Endothelial cell (in vitro differentiated cells): ENCODE measurements at regions not wholly inside any gene's neighbourhood (a gene's known extent, or its start where the extent isn't known, plus 50 kb on each side); places are given as distances from the start of the nearest gene placed in this dataset.

Source experiments
- DNase-seq: peaks from one replicate; pipeline ENCODE4 v3.0.0; 2021; ENCODE audit warnings: low spot score
- H3K27ac Mint-ChIP-seq: one replicate; pipeline ENCODE4 v1.8.0; 2021; ENCODE audit warnings: mixed read lengths, inconsistent platforms; ENCODE audit not compliant: unreplicated experiment
- H3K27me3 Mint-ChIP-seq: one replicate; pipeline ENCODE4 v1.8.0; 2021; ENCODE audit warnings: mild to moderate bottlenecking, moderate library complexity, mixed read lengths, inconsistent platforms; ENCODE audit not compliant: unreplicated experiment
- H3K36me3 Mint-ChIP-seq: one replicate; pipeline ENCODE4 v1.8.0; 2021; ENCODE audit warnings: mild to moderate bottlenecking, low read depth, mixed read lengths, inconsistent platforms; ENCODE audit not compliant: unreplicated experiment
- H3K4me1 Mint-ChIP-seq: one replicate; pipeline ENCODE4 v1.8.0; 2021; ENCODE audit warnings: mild to moderate bottlenecking, mixed read lengths, inconsistent platforms; ENCODE audit not compliant: unreplicated experiment
- H3K4me3 Mint-ChIP-seq: one replicate; pipeline ENCODE4 v1.8.0; 2021; ENCODE audit warnings: mild to moderate bottlenecking, mixed read lengths, inconsistent platforms; ENCODE audit not compliant: unreplicated experiment
- H3K9me3 Mint-ChIP-seq: one replicate; pipeline ENCODE4 v1.8.0; 2021; ENCODE audit warnings: mixed read lengths, inconsistent platforms; ENCODE audit not compliant: unreplicated experiment
- CTCF ChIP-seq: fragments of 200-600 bp; sonication (generic); IDR thresholded peaks from one replicate; pipeline ENCODE4 v1.5.0; 2021; ENCODE audit warnings: antibody characterized with exemption; ENCODE audit not compliant: unreplicated experiment

GRCh38 chr9:129377181-129377580 lies 199.1 kb upstream of the IER5L start:
- H3K4me1 Mint-ChIP-seq, result no peaks in the 10 kb centered on the region
- H3K4me3 Mint-ChIP-seq, result no peak overlapping the region
- no peaks in the 10 kb centered on the region for H3K36me3 Mint-ChIP-seq
- no peaks in the 10 kb centered on the region for H3K27me3 Mint-ChIP-seq
- H3K27ac Mint-ChIP-seq, result no peak overlapping the region
- no peak for DNase-seq
- TF ChIP-seq CTCF, result no peak
- H3K9me3 Mint-ChIP-seq, result no peaks in the 10 kb centered on the region

- Mint-ChIP-seq H3K36me3 (no peaks in the 10 kb centered on the region), H3K9me3 (no peaks in the 10 kb centered on the region), H3K27me3 (no peaks in the 10 kb centered on the region), H3K4me3 (no peak overlapping the region), H3K27ac (no peak overlapping the region), H3K4me1 (no peaks in the 10 kb centered on the region)
- no peak for DNase-seq
- TF ChIP-seq CTCF, result no peak
These were observed 197.8 kb upstream of the IER5L start for GRCh38 chr9:129375845-129376244.

- Mint-ChIP-seq H3K4me3 (no peak overlapping the region), H3K4me1 (no peaks in the 10 kb centered on the region), H3K9me3 (no peaks in the 10 kb centered on the region), H3K27me3 (no peaks in the 10 kb centered on the region), H3K36me3 (no peaks in the 10 kb centered on the region), H3K27ac (no peak overlapping the region)
- TF ChIP-seq CTCF, result no peak
- no peak for DNase-seq
These were observed 196.6 kb upstream of the IER5L start for GRCh38 chr9:129374651-129375050.

GRCh38 chr9:129374231-129374630 lies 196.2 kb upstream of the IER5L start:
- H3K36me3 Mint-ChIP-seq, result no peaks in the 10 kb centered on the region
- H3K27me3 Mint-ChIP-seq, result no peaks in the 10 kb centered on the region
- no peaks in the 10 kb centered on the region for H3K9me3 Mint-ChIP-seq
- H3K27ac Mint-ChIP-seq, result no peak overlapping the region
- TF ChIP-seq CTCF, result no peak
- no peak for DNase-seq
- no peaks in the 10 kb centered on the region for H3K4me1 Mint-ChIP-seq
- no peak overlapping the region for H3K4me3 Mint-ChIP-seq

- no peak overlapping the region for H3K4me3 Mint-ChIP-seq
- no peak for DNase-seq
- H3K27ac Mint-ChIP-seq, result no peak overlapping the region
- H3K4me1 Mint-ChIP-seq, result no peaks in the 10 kb centered on the region
- H3K36me3 Mint-ChIP-seq, result no peaks in the 10 kb centered on the region
- no peak for TF ChIP-seq CTCF
- H3K9me3 Mint-ChIP-seq, result no peaks in the 10 kb centered on the region
- H3K27me3 Mint-ChIP-seq, result no peaks in the 10 kb centered on the region
These were observed 195.3 kb upstream of the IER5L start for GRCh38 chr9:129373361-129373760.
